Body of pancreas (tissue), 4 donors: ENCODE measurements at regions not wholly inside any gene's neighbourhood (a gene's known extent, or its start where the extent isn't known, plus 50 kb on each side); places are given as distances from the start of the nearest gene placed in this dataset.

Source experiments
- POLR2A ChIP-seq, 3 donors: fragments of 450-650 bp; IDR thresholded peaks; one replicate each; pipeline ENCODE4 v1.6.1; 2016; ENCODE audit warnings: antibody characterized with exemption in 3 of 3, mild to moderate bottlenecking in 2 of 3
- TF ChIP-seq, protein P1 (sequence below), 7 experiments: fragments of 450-650 bp in 4 of 7; fragments of 200-600 bp in 3 of 7; sonication (generic) in 3 of 7; IDR thresholded peaks; one replicate each; pipeline ENCODE4 v1.5.1; 2016 to 2019; ENCODE audit warnings: antibody characterized with exemption in 7 of 7

DNA sequence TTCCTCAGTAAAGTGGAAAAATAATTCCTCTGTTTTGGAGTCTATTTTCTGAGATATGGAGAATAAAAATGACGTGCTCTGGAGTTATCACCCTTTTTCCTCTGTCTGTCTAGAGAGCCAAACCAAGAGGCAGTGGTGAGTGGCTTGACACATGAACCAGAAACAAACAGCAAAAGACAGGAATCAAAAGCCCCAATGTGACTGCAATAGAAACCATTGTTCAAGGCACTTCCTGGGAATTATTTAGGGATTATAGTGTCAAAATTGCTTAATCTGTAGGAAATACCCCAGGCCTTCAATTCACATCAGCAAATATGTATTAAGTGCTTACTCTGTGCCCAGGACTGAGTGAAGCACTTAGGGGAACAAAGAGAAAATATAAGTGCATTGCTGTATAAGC lies 560.4 kb upstream of the JAG1 start:
- TF ChIP-seq, protein P1, sequence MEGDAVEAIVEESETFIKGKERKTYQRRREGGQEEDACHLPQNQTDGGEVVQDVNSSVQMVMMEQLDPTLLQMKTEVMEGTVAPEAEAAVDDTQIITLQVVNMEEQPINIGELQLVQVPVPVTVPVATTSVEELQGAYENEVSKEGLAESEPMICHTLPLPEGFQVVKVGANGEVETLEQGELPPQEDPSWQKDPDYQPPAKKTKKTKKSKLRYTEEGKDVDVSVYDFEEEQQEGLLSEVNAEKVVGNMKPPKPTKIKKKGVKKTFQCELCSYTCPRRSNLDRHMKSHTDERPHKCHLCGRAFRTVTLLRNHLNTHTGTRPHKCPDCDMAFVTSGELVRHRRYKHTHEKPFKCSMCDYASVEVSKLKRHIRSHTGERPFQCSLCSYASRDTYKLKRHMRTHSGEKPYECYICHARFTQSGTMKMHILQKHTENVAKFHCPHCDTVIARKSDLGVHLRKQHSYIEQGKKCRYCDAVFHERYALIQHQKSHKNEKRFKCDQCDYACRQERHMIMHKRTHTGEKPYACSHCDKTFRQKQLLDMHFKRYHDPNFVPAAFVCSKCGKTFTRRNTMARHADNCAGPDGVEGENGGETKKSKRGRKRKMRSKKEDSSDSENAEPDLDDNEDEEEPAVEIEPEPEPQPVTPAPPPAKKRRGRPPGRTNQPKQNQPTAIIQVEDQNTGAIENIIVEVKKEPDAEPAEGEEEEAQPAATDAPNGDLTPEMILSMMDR (IDR thresholded peaks at IDR 0.05): no peak
- no peak for TF ChIP-seq POLR2A (IDR thresholded peaks at IDR 0.05)
